H9 (cell line): ENCODE measurements at regions not wholly inside any gene's neighbourhood (a gene's known extent, or its start where the extent isn't known, plus 50 kb on each side); places are given as distances from the start of the nearest gene placed in this dataset.

Experiments
- DNase-seq: peaks from one replicate; pipeline ENCODE4 v3.0.0-alpha.2; 2017
- H2AFZ ChIP-seq: one replicate; pipeline ENCODE4 v1.6.1; 2013; ENCODE audit warnings: mild to moderate bottlenecking, low read length, control low read depth, moderate library complexity
- H2AK5ac ChIP-seq: 2 replicates; pipeline ENCODE4 v1.6.1; 2013; ENCODE audit warnings: low read length, control low read depth, mixed read lengths; ENCODE audit not compliant: insufficient read length
- H2BK120ac ChIP-seq: one replicate; pipeline ENCODE4 v1.6.1; 2013; ENCODE audit warnings: low read depth, mild to moderate bottlenecking, low read length, control low read depth, inconsistent platforms; ENCODE audit not compliant: poor library complexity, severe bottlenecking
- H2BK12ac ChIP-seq: 2 replicates; pipeline ENCODE4 v1.6.1; 2013; ENCODE audit warnings: low read length, control low read depth, mixed read lengths, low read depth; ENCODE audit not compliant: insufficient read length
- H2BK15ac ChIP-seq: 2 replicates; pipeline ENCODE4 v1.6.1; 2013; ENCODE audit warnings: low read depth, low read length, control low read depth
- H2BK20ac ChIP-seq: one replicate; pipeline ENCODE4 v1.6.1; 2013; ENCODE audit warnings: low read depth, mild to moderate bottlenecking, low read length, control low read depth, inconsistent platforms; ENCODE audit not compliant: poor library complexity, severe bottlenecking
- H2BK5ac ChIP-seq: 2 replicates; pipeline ENCODE4 v1.6.1; 2013; ENCODE audit warnings: low read length, control low read depth, mixed read lengths; ENCODE audit not compliant: insufficient read length
- H3K14ac ChIP-seq: 2 replicates; pipeline ENCODE4 v1.6.1; 2013; ENCODE audit warnings: low read length, control low read depth; ENCODE audit not compliant: insufficient read depth
- H3K18ac ChIP-seq: 2 replicates; pipeline ENCODE4 v1.6.1; 2013; ENCODE audit warnings: low read depth, mild to moderate bottlenecking, mixed read lengths, low read length, control low read depth; ENCODE audit not compliant: insufficient read length
- H3K23ac ChIP-seq: 2 replicates; pipeline ENCODE4 v1.6.1; 2013; ENCODE audit warnings: low read length, control low read depth, mixed read lengths, low read depth; ENCODE audit not compliant: insufficient read length
- H3K23me2 ChIP-seq: 2 replicates; pipeline ENCODE4 v1.6.1; 2013; ENCODE audit warnings: low read depth, mild to moderate bottlenecking, mixed read lengths, low read length, control low read depth; ENCODE audit not compliant: insufficient read length, poor library complexity, severe bottlenecking
- H3K27ac ChIP-seq: 2 replicates; pipeline ENCODE4 v1.5.1; 2013; ENCODE audit warnings: low read length, control low read depth, mixed read lengths, low read depth; ENCODE audit not compliant: insufficient read length
- H3K27me3 ChIP-seq: 2 replicates; pipeline ENCODE4 v1.6.1; 2013; ENCODE audit warnings: low read length, control low read depth, inconsistent platforms; ENCODE audit not compliant: insufficient read depth
- H3K4ac ChIP-seq: 2 replicates; pipeline ENCODE4 v1.6.1; 2013; ENCODE audit warnings: low read depth, mild to moderate bottlenecking, control low read depth, inconsistent platforms, low read length, moderate library complexity
- H3K4me1 ChIP-seq: 2 replicates; pipeline ENCODE4 v1.6.1; 2013; ENCODE audit warnings: low read length, control low read depth, inconsistent platforms; ENCODE audit not compliant: insufficient read depth
- H3K4me2 ChIP-seq: 2 replicates; pipeline ENCODE4 v1.6.1; 2013; ENCODE audit warnings: low read length, control low read depth, mixed read lengths; ENCODE audit not compliant: insufficient read length, insufficient read depth
- H3K56ac ChIP-seq: 2 replicates; pipeline ENCODE4 v1.6.1; 2013; ENCODE audit warnings: low read depth, mild to moderate bottlenecking, mixed read lengths, low read length, control low read depth; ENCODE audit not compliant: insufficient read length
- H3K79me1 ChIP-seq: 2 replicates; pipeline ENCODE4 v1.6.1; 2013; ENCODE audit warnings: low read depth, mild to moderate bottlenecking, moderate library complexity, low read length, control low read depth, inconsistent platforms; ENCODE audit not compliant: insufficient read depth, poor library complexity, severe bottlenecking
- H3K79me2 ChIP-seq: 2 replicates; pipeline ENCODE4 v1.6.1; 2013; ENCODE audit warnings: low read length, control low read depth, inconsistent platforms; ENCODE audit not compliant: insufficient read depth
- H3K9ac ChIP-seq: 2 replicates; pipeline ENCODE4 v1.6.1; 2013; ENCODE audit warnings: low read length, control low read depth, mixed read lengths; ENCODE audit not compliant: insufficient read length; ENCODE audit errors: extremely low read depth
- H3K9me3 ChIP-seq: one replicate; pipeline ENCODE4 v1.6.1; 2013; ENCODE audit warnings: low read depth, low read length, inconsistent platforms; ENCODE audit not compliant: control insufficient read depth
- H3T11ph ChIP-seq: one replicate; pipeline ENCODE4 v1.6.1; 2013; ENCODE audit warnings: mild to moderate bottlenecking, low read length, control low read depth, inconsistent platforms
- H4K20me1 ChIP-seq: one replicate; pipeline ENCODE4 v1.6.1; 2013; ENCODE audit not compliant: control insufficient read depth, insufficient read length, insufficient read depth
- H4K5ac ChIP-seq: 2 replicates; pipeline ENCODE4 v1.6.1; 2013; ENCODE audit warnings: low read depth, mild to moderate bottlenecking, mixed read lengths, low read length, control low read depth; ENCODE audit not compliant: insufficient read length
- H4K8ac ChIP-seq: replicated peaks from 2 replicates; pipeline ENCODE4 v1.6.1; 2013; ENCODE audit warnings: low read length, control low read depth, mixed read lengths, low read depth; ENCODE audit not compliant: insufficient read length
- H4K91ac ChIP-seq: 2 replicates; pipeline ENCODE4 v1.6.1; 2013; ENCODE audit warnings: low read depth, mild to moderate bottlenecking, moderate library complexity, mixed read lengths, low read length, control low read depth; ENCODE audit not compliant: insufficient read length
- H3K27ac Mint-ChIP-seq, 3 experiments: 2 replicates in 2 of 3; 3 replicates in 1 of 3; pipeline ENCODE4 v1.8.0; 2020 to 2021; ENCODE audit warnings: mixed read lengths in 3 of 3, mild to moderate bottlenecking in 1 of 3, moderate library complexity in 1 of 3
- H3K27me3 Mint-ChIP-seq: 2 replicates; pipeline ENCODE4 v1.8.0; 2021; ENCODE audit warnings: low read depth, mild to moderate bottlenecking, moderate library complexity, mixed read lengths
- H3K36me3 Mint-ChIP-seq, 3 experiments: 2 replicates in 2 of 3; 3 replicates in 1 of 3; pipeline ENCODE4 v1.8.0; 2020 to 2021; ENCODE audit warnings: low read depth in 3 of 3, mixed read lengths in 3 of 3; ENCODE audit not compliant: insufficient read depth in 1 of 3
- H3K4me1 Mint-ChIP-seq, 2 experiments: 2 replicates each; pipeline ENCODE4 v1.8.0; 2020; ENCODE audit warnings: mixed read lengths in 2 of 2
- H3K4me3 Mint-ChIP-seq, 2 experiments: 2 replicates in 1 of 2; 3 replicates in 1 of 2; pipeline ENCODE4 v1.8.0; 2020 to 2021; ENCODE audit warnings: mild to moderate bottlenecking in 2 of 2, mixed read lengths in 2 of 2, moderate library complexity in 1 of 2
- H3K9me3 Mint-ChIP-seq, 2 experiments: 2 replicates in 1 of 2; 3 replicates in 1 of 2; pipeline ENCODE4 v1.8.0; 2020; ENCODE audit warnings: mild to moderate bottlenecking in 2 of 2, mixed read lengths in 2 of 2, moderate library complexity in 1 of 2
- TF ChIP-seq, protein P1 (sequence below): fragments of 200-600 bp; sonication (generic); conservative IDR thresholded peaks from 3 replicates; pipeline ENCODE4 v1.8.0; 2021; ENCODE audit warnings: antibody characterized with exemption, mild to moderate bottlenecking

GRCh38 chr12:65643171-65643570, 181.1 kb upstream of the HMGA2 start:
- no peaks in the 10 kb centered on the region for H4K20me1 ChIP-seq
- H3K14ac ChIP-seq: no peak overlapping the region
- H3K4me3 Mint-ChIP-seq: no peak overlapping the region
- H4K8ac ChIP-seq: no peak overlapping the region
- no peak overlapping the region for H2BK20ac ChIP-seq
- no peak overlapping the region for H2BK120ac ChIP-seq
- H2AFZ ChIP-seq: no peak overlapping the region
- no peak overlapping the region for H4K91ac ChIP-seq
- H2AK5ac ChIP-seq: no peak overlapping the region
- DNase-seq: no peak
- no peaks in the 10 kb centered on the region for H3K36me3 Mint-ChIP-seq
- H3K9me3 ChIP-seq: no peaks in the 10 kb centered on the region
- no peak overlapping the region for H3K4ac ChIP-seq
- no peak overlapping the region for H3K18ac ChIP-seq
- H3K27ac Mint-ChIP-seq: no peak overlapping the region
- no peaks in the 10 kb centered on the region for H3K23me2 ChIP-seq
- H2BK12ac ChIP-seq: no peak overlapping the region
- H3K27me3 Mint-ChIP-seq: no peaks in the 10 kb centered on the region
- no peak overlapping the region for H3K56ac ChIP-seq
- H3K4me1 Mint-ChIP-seq: no peaks in the 10 kb centered on the region
- H3K79me2 ChIP-seq: no peaks in the 10 kb centered on the region
- TF ChIP-seq, protein P1, sequence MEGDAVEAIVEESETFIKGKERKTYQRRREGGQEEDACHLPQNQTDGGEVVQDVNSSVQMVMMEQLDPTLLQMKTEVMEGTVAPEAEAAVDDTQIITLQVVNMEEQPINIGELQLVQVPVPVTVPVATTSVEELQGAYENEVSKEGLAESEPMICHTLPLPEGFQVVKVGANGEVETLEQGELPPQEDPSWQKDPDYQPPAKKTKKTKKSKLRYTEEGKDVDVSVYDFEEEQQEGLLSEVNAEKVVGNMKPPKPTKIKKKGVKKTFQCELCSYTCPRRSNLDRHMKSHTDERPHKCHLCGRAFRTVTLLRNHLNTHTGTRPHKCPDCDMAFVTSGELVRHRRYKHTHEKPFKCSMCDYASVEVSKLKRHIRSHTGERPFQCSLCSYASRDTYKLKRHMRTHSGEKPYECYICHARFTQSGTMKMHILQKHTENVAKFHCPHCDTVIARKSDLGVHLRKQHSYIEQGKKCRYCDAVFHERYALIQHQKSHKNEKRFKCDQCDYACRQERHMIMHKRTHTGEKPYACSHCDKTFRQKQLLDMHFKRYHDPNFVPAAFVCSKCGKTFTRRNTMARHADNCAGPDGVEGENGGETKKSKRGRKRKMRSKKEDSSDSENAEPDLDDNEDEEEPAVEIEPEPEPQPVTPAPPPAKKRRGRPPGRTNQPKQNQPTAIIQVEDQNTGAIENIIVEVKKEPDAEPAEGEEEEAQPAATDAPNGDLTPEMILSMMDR: no peak
- no peak overlapping the region for H3T11ph ChIP-seq
- no peak overlapping the region for H4K5ac ChIP-seq
- H3K79me1 ChIP-seq: no peaks in the 10 kb centered on the region
- no peak overlapping the region for H3K23ac ChIP-seq
- no peak overlapping the region for H2BK15ac ChIP-seq
- H3K4me1 ChIP-seq: no peaks in the 10 kb centered on the region
- no peak overlapping the region for H3K9ac ChIP-seq
- H2BK5ac ChIP-seq: no peak overlapping the region
- H3K27me3 ChIP-seq: no peaks in the 10 kb centered on the region
- H3K9me3 Mint-ChIP-seq: no peaks in the 10 kb centered on the region
- H3K27ac ChIP-seq: no peak overlapping the region
- H3K4me2 ChIP-seq: no peak overlapping the region
